T1000 (cell line): ENCODE measurements at regions not wholly inside any gene's neighbourhood (a gene's known extent, or its start where the extent isn't known, plus 50 kb on each side); places are given as distances from the start of the nearest gene placed in this dataset.

Source experiments
- DNase-seq: peaks from one replicate; lab custom pipeline; 2025; ENCODE audit warnings: mixed read lengths; lab: John Stamatoyannopoulos, UW

GRCh38 chr9:80231318-80232236 lies 659.8 kb downstream of the TLE4 start:
- DNase-seq, result no peak

GRCh38 chr9:80223897-80224296 lies 652.1 kb downstream of the TLE4 start:
- no peak for DNase-seq

- DNase-seq, result no peak
Measured at GRCh38 chr9:80222466-80223169, 650.9 kb downstream of the TLE4 start.

- DNase-seq, result no peak
Measured at GRCh38 chr9:80218328-80218727, 646.6 kb downstream of the TLE4 start.

GRCh38 chr9:80213613-80214012 lies 641.8 kb downstream of the TLE4 start:
- no peak for DNase-seq

- DNase-seq, result no peak
Measured at GRCh38 chr9:80208696-80209095, 636.9 kb downstream of the TLE4 start.

- DNase-seq, result no peak
Measured at GRCh38 chr9:80204054-80204453, 632.3 kb downstream of the TLE4 start.

- DNase-seq, result no peak
Measured at GRCh38 chr9:80197661-80198060, 625.9 kb downstream of the TLE4 start.

- no peak for DNase-seq
Measured at GRCh38 chr9:80191108-80191507, 619.3 kb downstream of the TLE4 start.

GRCh38 chr9:80188579-80188978 lies 616.8 kb downstream of the TLE4 start:
- no peak for DNase-seq

GRCh38 chr9:80185112-80185738 lies 613.5 kb downstream of the TLE4 start:
- no peak for DNase-seq

GRCh38 chr9:80177949-80178480 lies 606.2 kb downstream of the TLE4 start:
- no peak for DNase-seq

- DNase-seq, result no peak
Measured at GRCh38 chr9:80175286-80176150, 603.8 kb downstream of the TLE4 start.

GRCh38 chr9:80163889-80164288 lies 592.1 kb downstream of the TLE4 start:
- no peak for DNase-seq

- DNase-seq, result no peak
Measured at GRCh38 chr9:80158554-80159170, 586.9 kb downstream of the TLE4 start.

GRCh38 chr9:80158131-80158530 lies 586.4 kb downstream of the TLE4 start:
- DNase-seq, result no peak

- DNase-seq, result no peak
Measured at GRCh38 chr9:80157561-80157983, 585.8 kb downstream of the TLE4 start.

- DNase-seq, result no peak
Measured at GRCh38 chr9:80156756-80157472, 585.1 kb downstream of the TLE4 start.

GRCh38 chr9:80156262-80156661 lies 584.5 kb downstream of the TLE4 start:
- no peak for DNase-seq

- no peak for DNase-seq
Measured at GRCh38 chr9:80147866-80148265, 576.1 kb downstream of the TLE4 start.
